ENCODE measurements at regions not wholly inside any gene's neighbourhood (a gene's known extent, or its start where the extent isn't known, plus 50 kb on each side); places are given as distances from the start of the nearest gene placed in this dataset.

GRCh38 chr1:209370241-209370995 is 213.1 kb upstream of the CAMK1G start:
- Mint-ChIP-seq H3K27me3 (ENCODE audit: low read depth) (peaks cover 10% of the 10 kb centered on the region), H3K9me3 (no peaks in the 10 kb centered on the region), H3K4me1 (ENCODE audit: low read depth) (no peaks in the 10 kb centered on the region), H3K36me3 (ENCODE audit: insufficient read depth in 2 of 2) (no peaks in the 10 kb centered on the region), H3K4me3 (no peak overlapping the region), H3K27ac (no peak overlapping the region)
- DNase-seq, result no peak
- no peak for ATAC-seq (replicated peaks in 1 of 2)

DNA sequence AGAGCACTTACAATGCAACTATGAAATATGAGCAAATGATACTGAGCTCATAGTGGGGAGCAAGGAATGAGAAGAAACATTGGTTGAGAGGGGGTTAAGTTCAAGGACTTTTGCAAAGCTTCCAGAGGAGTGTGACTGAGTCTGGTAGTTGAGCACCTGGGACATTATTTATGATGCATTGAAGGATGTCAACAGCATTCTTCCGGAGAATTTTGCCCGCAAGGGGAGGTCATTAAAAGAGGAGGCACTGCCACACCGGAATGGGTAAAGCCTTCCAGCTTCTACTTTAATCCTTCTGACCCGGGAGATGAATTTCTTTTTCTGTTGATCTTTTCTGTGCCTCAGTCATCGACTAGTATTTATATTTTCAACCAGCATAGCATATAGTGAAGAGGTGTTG is 208.4 kb upstream of the CAMK1G start:
- Mint-ChIP-seq H3K27me3 (ENCODE audit: low read depth) (peaks cover 9% of the 10 kb centered on the region), H3K36me3 (ENCODE audit: insufficient read depth in 2 of 2) (no peaks in the 10 kb centered on the region), H3K4me3 (no peak overlapping the region), H3K27ac (no peak overlapping the region), H3K9me3 (no peaks in the 10 kb centered on the region), H3K4me1 (ENCODE audit: low read depth) (no peaks in the 10 kb centered on the region)
- ATAC-seq (replicated peaks in 1 of 2) (no peak), DNase-seq (no peak)

DNA sequence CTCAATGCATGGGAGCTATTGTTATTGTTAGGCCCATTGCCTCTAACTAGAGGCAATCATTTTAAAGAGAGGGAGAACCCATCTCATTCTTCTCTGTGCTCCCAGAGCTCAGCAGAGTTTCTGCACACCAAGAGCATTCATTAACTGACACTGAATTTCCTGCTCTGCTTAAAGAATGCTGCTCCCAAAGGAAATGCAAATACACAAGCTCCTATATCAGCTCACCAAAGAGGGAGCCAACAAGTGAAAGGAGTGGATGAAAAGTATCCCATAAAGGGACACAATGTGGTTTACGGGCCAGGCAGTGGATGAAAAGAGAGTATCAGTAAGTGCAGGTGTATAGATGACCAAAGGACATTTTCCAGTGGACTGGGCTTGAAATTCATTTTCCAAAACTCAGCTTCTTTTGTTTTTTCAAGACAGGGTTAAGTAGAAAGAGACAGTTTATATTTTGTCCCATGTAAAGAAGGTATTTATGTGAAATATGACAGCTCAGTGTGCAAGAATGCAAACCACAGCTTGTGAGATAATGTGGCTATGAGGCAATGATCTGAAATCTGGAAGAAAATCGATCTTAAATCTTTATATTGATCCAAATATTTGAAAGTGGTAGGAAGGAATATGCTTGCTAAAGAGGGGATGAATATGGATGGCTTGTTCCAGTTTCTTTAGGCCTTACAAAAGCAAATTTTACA is 207.7 kb upstream of the CAMK1G start:
- Mint-ChIP-seq H3K9me3 (no peaks in the 10 kb centered on the region), H3K27me3 (ENCODE audit: low read depth) (peaks cover 9% of the 10 kb centered on the region), H3K36me3 (ENCODE audit: insufficient read depth in 2 of 2) (no peaks in the 10 kb centered on the region), H3K4me1 (ENCODE audit: low read depth) (no peaks in the 10 kb centered on the region), H3K4me3 (no peak overlapping the region), H3K27ac (no peak overlapping the region)
- DNase-seq, result no peak
- ATAC-seq (replicated peaks in 1 of 2), result no peak

- Mint-ChIP-seq H3K27ac (no peak overlapping the region), H3K4me3 (no peak overlapping the region), H3K27me3 (ENCODE audit: low read depth) (peaks cover 9% of the 10 kb centered on the region), H3K4me1 (ENCODE audit: low read depth) (no peaks in the 10 kb centered on the region), H3K36me3 (ENCODE audit: insufficient read depth in 2 of 2) (no peaks in the 10 kb centered on the region), H3K9me3 (no peaks in the 10 kb centered on the region)
- ATAC-seq (replicated peaks in 1 of 2), result no peak
- DNase-seq, result no peak
These were observed 206.7 kb upstream of the CAMK1G start for GRCh38 chr1:209376774-209377173.

DNA sequence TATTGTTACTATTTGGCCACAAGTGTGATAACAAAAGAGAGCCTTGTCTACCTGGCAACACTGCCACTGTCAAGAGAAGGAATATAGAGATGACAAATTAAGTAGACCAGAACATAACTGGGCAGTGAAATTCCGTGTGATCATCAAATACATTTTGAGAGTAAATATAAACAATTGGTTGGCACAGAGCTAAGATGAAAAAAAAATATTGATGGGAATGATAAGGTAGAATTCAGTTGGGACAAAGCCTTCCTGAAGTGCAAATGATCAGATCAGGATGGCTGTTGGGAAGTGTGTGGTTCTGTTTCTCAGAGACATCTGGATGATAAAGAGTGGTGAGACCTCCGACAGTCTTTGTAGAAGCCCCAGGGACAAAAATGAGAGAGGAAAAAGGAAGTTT is 205.5 kb upstream of the CAMK1G start:
- Mint-ChIP-seq H3K4me1 (ENCODE audit: low read depth) (no peaks in the 10 kb centered on the region), H3K36me3 (ENCODE audit: insufficient read depth in 2 of 2) (no peaks in the 10 kb centered on the region), H3K9me3 (no peaks in the 10 kb centered on the region), H3K27me3 (ENCODE audit: low read depth) (peaks cover 9% of the 10 kb centered on the region), H3K27ac (no peak overlapping the region), H3K4me3 (no peak overlapping the region)
- DNase-seq (no peak), ATAC-seq (replicated peaks in 1 of 2) (no peak)

- H3K4me3 Mint-ChIP-seq, result no peak overlapping the region
- no peaks in the 10 kb centered on the region for H3K36me3 Mint-ChIP-seq (ENCODE audit: insufficient read depth in 2 of 2)
- DNase-seq (no peak), ATAC-seq (replicated peaks in 1 of 2) (no peak)
- H3K27ac Mint-ChIP-seq, result no peak overlapping the region
- H3K27me3 Mint-ChIP-seq (ENCODE audit: low read depth), result peaks cover 9% of the 10 kb centered on the region
- no peaks in the 10 kb centered on the region for H3K9me3 Mint-ChIP-seq
- no peaks in the 10 kb centered on the region for H3K4me1 Mint-ChIP-seq (ENCODE audit: low read depth)
These were observed 204.2 kb upstream of the CAMK1G start for GRCh38 chr1:209379280-209379679.

DNA sequence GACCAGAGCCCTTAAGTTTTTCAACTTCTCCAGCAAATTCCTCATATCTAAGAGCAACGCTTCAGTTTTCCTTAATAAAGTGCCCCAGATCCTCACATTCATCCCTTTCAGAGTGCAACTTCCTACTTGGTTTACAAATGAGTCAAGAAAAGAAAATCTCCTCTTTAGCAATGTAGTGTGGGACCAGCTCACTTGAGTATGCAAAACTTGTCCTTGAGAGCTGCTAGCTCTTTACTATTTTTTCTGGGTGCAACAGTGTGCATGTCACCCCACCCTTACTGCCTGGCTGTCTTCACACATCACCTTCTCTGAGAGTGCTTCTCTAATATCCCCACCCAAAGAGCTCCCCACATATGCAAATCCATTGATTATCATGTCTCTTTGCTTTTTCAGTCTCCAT is 203.1 kb upstream of the CAMK1G start:
- ATAC-seq (replicated peaks in 1 of 2) (no peak), DNase-seq (no peak)
- no peaks in the 10 kb centered on the region for H3K36me3 Mint-ChIP-seq (ENCODE audit: insufficient read depth in 2 of 2)
- no peak overlapping the region for H3K27ac Mint-ChIP-seq
- no peaks in the 10 kb centered on the region for H3K9me3 Mint-ChIP-seq
- H3K4me3 Mint-ChIP-seq, result no peak overlapping the region
- peaks cover 9% of the 10 kb centered on the region for H3K27me3 Mint-ChIP-seq (ENCODE audit: low read depth)
- no peaks in the 10 kb centered on the region for H3K4me1 Mint-ChIP-seq (ENCODE audit: low read depth)

- no peak overlapping the region for H3K27ac Mint-ChIP-seq
- H3K36me3 Mint-ChIP-seq (ENCODE audit: insufficient read depth in 2 of 2), result no peaks in the 10 kb centered on the region
- no peak for ATAC-seq (replicated peaks in 1 of 2)
These were observed 201.0 kb upstream of the CAMK1G start for GRCh38 chr1:209382231-209383100.

GRCh38 chr1:209383422-209383821 is 200.1 kb upstream of the CAMK1G start:
- ATAC-seq (replicated peaks in 1 of 2) (no peak), DNase-seq (no peak)
- Mint-ChIP-seq H3K9me3 (no peaks in the 10 kb centered on the region), H3K36me3 (ENCODE audit: insufficient read depth in 2 of 2) (no peaks in the 10 kb centered on the region), H3K4me1 (ENCODE audit: low read depth) (no peaks in the 10 kb centered on the region), H3K27ac (no peak overlapping the region), H3K4me3 (no peak overlapping the region), H3K27me3 (ENCODE audit: low read depth) (peaks cover 12% of the 10 kb centered on the region)

More at GRCh38 chr1:209382231-209383100, 201.0 kb upstream of the CAMK1G start:
- Mint-ChIP-seq H3K4me1 (ENCODE audit: low read depth) (no peaks in the 10 kb centered on the region), H3K4me3 (no peak overlapping the region), H3K27me3 (ENCODE audit: low read depth) (peaks cover 9% of the 10 kb centered on the region), H3K9me3 (no peaks in the 10 kb centered on the region)
- DNase-seq, result no peak

GRCh38 chr1:209383907-209384709 is 199.4 kb upstream of the CAMK1G start:
- Mint-ChIP-seq H3K36me3 (ENCODE audit: insufficient read depth in 2 of 2) (no peaks in the 10 kb centered on the region), H3K27me3 (ENCODE audit: low read depth) (peaks cover 18% of the 10 kb centered on the region), H3K4me3 (no peak overlapping the region), H3K4me1 (ENCODE audit: low read depth) (peaks cover 1% of the 10 kb centered on the region), H3K27ac (no peak overlapping the region), H3K9me3 (no peaks in the 10 kb centered on the region)
- DNase-seq (no peak), ATAC-seq (replicated peaks in 1 of 2) (no peak)

DNA sequence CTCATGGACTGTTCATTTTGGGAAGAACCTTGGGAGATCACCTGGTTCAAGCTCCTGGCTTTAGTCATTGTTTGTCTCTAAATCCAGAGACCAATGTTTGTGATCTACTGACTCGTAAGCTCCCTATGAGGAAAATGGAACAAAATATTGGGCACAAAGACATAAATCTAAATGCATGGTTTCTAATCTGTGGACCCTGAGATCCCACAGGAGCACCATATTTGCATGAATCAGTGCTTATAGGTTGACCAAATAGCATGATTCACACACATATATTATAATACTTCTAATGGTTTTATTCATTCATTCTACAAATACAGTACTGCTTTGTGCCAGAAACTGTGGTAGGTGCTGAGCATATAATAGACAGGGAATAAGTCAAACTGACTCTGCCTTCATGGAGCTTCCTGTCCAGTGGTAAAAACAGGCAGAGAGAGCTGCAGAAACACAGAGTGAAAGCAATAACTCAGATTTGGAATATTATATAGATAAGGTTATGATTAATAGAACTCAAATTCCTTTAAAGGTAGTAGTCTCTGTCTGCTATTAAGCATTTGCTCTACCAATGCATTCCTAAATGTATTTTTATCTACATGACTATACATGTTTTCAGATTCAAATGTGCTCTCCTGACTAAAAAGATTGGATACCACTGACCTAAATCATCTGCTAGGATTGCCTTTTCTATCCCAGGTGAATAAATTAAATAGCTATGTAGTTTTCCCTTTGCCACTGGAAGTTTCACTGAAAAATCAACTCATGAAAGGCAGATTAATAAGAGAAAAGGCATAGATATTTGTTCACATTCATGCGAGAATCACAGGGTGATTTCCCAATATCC is 198.6 kb upstream of the CAMK1G start:
- Mint-ChIP-seq H3K27me3 (ENCODE audit: low read depth) (peaks cover 14% of the 10 kb centered on the region), H3K9me3 (no peaks in the 10 kb centered on the region), H3K4me3 (no peak overlapping the region), H3K27ac (no peak overlapping the region), H3K36me3 (ENCODE audit: insufficient read depth in 2 of 2) (no peaks in the 10 kb centered on the region), H3K4me1 (ENCODE audit: low read depth) (peaks cover 5% of the 10 kb centered on the region)
- DNase-seq (no peak), ATAC-seq (replicated peaks in 1 of 2) (no peak)

- Mint-ChIP-seq H3K27me3 (ENCODE audit: low read depth) (peaks cover 14% of the 10 kb centered on the region), H3K27ac (no peak overlapping the region), H3K9me3 (no peaks in the 10 kb centered on the region), H3K36me3 (ENCODE audit: insufficient read depth in 2 of 2) (no peaks in the 10 kb centered on the region), H3K4me1 (ENCODE audit: low read depth) (peaks cover 5% of the 10 kb centered on the region), H3K4me3 (no peak overlapping the region)
- ATAC-seq (replicated peaks in 1 of 2), result no peak
- no peak for DNase-seq
These were observed 197.4 kb upstream of the CAMK1G start for GRCh38 chr1:209386156-209386555.

Data from activated T-cell treated with anti-CD3 and anti-CD28 coated beads, Interleukin-2, amount 50 U/mL, for 72 hours (primary cell).